Peyer's patch (tissue), 4 donors: ENCODE measurements at regions not wholly inside any gene's neighbourhood (a gene's known extent, or its start where the extent isn't known, plus 50 kb on each side); places are given as distances from the start of the nearest gene placed in this dataset.

Experiments used
- DNase-seq, 3 donors: peaks; one replicate each; pipeline ENCODE4 v3.0.0-alpha.2; 2017 to 2019
- H3K27ac ChIP-seq, 4 donors: fragments of 200-600 bp; sonication (generic); one replicate each; pipeline ENCODE4 v1.5.1; 2016 to 2019
- H3K27me3 ChIP-seq, 2 donors: fragments of 200-600 bp; sonication (generic); one replicate each; pipeline ENCODE4 v1.5.1; 2019
- H3K36me3 ChIP-seq, 3 donors: fragments of 200-600 bp; sonication (generic); one replicate each; pipeline ENCODE4 v1.5.1; 2016 to 2019
- H3K4me1 ChIP-seq, 4 donors: fragments of 200-600 bp; sonication (generic); one replicate each; pipeline ENCODE4 v1.5.1; 2016 to 2019
- H3K4me3 ChIP-seq, 4 donors: fragments of 200-600 bp; sonication (generic); 1 replicate in 3 of 4; 2 replicates in 1 of 4; pipeline ENCODE4 v1.5.1; 2016 to 2019; ENCODE audit warnings: mild to moderate bottlenecking in 1 of 4
- H3K9me3 ChIP-seq, 4 donors: fragments of 200-600 bp; sonication (generic); one replicate each; pipeline ENCODE4 v1.5.1; 2016 to 2019; ENCODE audit warnings: mild to moderate bottlenecking in 1 of 4
- POLR2A ChIP-seq, 2 donors: fragments of 450-650 bp; IDR thresholded peaks; one replicate each; pipeline ENCODE4 v1.5.1; 2017; ENCODE audit warnings: antibody characterized with exemption in 2 of 2, mild to moderate bottlenecking in 2 of 2, moderate library complexity in 2 of 2
- TF ChIP-seq, protein P1 (sequence below), 6 experiments: fragments of 450-650 bp in 4 of 6; fragments of 200-600 bp in 2 of 6; sonication (generic) in 1 of 6; IDR thresholded peaks; one replicate each; pipeline ENCODE4 v1.5.1; 2017 to 2019; ENCODE audit warnings: antibody characterized with exemption in 6 of 6, mild to moderate bottlenecking in 3 of 6, moderate library complexity in 1 of 6

DNA sequence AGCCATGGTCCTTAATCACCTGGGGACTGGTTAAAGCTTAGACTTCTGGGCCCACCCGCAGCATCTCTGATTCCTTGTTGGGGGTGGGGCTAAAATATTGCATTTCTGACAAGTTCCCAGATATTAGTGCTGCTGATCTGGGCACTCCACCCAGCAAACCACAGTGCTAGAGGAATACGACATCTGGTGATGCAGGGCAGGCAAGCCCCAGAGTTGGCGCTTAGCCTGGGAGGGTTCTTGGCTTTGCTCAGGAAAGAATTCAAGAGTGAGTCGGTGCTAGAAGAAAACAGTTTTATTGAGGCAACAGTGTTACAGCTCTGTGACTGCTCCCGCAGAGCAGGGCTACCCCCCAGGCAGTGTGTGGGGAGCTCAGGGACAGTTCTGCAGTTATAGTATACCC, 210.7 kb downstream of the TFAP2C start:
- H3K9me3 ChIP-seq, result no peaks in the 10 kb centered on the region
- no peak for TF ChIP-seq POLR2A (IDR thresholded peaks at IDR 0.05)
- no peaks in the 10 kb centered on the region for H3K36me3 ChIP-seq
- no peak for DNase-seq
- H3K4me1 ChIP-seq, result no peaks in the 10 kb centered on the region
- H3K4me3 ChIP-seq, result no peak overlapping the region
- H3K27ac ChIP-seq, result no peak overlapping the region
- no peaks in the 10 kb centered on the region for H3K27me3 ChIP-seq

DNA sequence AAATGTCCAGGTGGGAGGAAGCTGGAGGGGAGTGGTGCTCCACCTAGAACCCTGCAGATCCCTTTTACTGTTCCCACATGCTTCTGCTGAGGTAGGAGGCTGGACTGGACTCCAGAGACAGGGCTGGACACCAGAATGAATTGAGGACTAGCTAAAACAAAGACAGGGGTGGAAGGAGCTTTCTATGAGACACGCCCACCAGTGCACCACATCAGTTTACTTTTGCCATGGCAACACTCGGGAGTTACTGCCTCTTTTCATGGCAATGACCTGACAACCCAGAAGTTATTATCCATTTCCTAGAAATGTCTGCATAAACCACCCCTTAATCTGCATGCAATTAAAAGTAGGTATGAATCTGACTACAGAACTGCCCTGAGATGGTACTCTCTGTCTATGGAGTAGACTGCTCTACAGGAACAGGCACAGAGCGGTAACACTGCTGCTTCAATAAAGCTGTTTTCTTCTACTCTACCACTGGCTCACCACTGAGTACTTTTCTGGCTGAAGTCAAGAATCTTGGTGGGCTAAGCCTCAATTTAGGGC, 211.7 kb downstream of the TFAP2C start:
- Histone ChIP-seq H3K9me3 (no peaks in the 10 kb centered on the region), H3K4me1 (no peaks in the 10 kb centered on the region), H3K36me3 (no peaks in the 10 kb centered on the region), H3K27me3 (no peaks in the 10 kb centered on the region), H3K27ac (no peak overlapping the region), H3K4me3 (no peak overlapping the region)
- TF ChIP-seq, protein P1, sequence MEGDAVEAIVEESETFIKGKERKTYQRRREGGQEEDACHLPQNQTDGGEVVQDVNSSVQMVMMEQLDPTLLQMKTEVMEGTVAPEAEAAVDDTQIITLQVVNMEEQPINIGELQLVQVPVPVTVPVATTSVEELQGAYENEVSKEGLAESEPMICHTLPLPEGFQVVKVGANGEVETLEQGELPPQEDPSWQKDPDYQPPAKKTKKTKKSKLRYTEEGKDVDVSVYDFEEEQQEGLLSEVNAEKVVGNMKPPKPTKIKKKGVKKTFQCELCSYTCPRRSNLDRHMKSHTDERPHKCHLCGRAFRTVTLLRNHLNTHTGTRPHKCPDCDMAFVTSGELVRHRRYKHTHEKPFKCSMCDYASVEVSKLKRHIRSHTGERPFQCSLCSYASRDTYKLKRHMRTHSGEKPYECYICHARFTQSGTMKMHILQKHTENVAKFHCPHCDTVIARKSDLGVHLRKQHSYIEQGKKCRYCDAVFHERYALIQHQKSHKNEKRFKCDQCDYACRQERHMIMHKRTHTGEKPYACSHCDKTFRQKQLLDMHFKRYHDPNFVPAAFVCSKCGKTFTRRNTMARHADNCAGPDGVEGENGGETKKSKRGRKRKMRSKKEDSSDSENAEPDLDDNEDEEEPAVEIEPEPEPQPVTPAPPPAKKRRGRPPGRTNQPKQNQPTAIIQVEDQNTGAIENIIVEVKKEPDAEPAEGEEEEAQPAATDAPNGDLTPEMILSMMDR (IDR thresholded peaks at IDR 0.05), result no peak
- TF ChIP-seq POLR2A (IDR thresholded peaks at IDR 0.05), result no peak
- no peak for DNase-seq

DNA sequence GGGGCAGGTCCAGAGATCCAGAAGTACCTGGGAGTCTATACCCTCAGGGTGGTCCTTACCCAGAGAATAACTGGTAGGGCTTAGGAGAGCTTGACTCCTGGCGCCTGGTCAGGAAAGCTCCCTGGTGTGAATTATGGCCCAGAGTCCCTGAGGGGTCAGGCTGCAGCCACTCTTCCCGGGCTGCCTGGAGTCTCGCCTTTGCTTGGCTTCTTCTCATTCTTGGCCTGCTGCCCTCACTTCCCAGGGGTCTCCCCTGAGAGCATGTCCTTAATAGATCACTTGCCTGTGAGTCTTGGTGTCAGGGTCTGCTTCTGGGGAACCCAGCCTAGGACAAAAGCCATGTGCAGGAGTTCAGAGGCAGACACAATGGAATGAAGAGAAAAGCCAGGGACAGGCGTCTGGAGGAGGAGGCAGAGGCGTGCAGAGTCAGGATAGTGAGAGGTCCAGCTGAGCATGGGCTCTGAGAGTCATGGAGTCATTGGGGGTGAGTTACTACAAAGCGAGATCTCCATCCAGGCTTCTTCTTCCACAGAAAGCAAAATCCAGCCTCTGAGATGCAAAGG, 212.3 kb downstream of the TFAP2C start:
- no peaks in the 10 kb centered on the region for H3K4me1 ChIP-seq
- no peak overlapping the region for H3K4me3 ChIP-seq
- no peak for TF ChIP-seq POLR2A (IDR thresholded peaks at IDR 0.05)
- TF ChIP-seq, protein P1 (IDR thresholded peaks at IDR 0.05), result no peak
- no peak overlapping the region for H3K27ac ChIP-seq
- DNase-seq, result no peak
- H3K27me3 ChIP-seq, result no peaks in the 10 kb centered on the region
- H3K9me3 ChIP-seq, result no peaks in the 10 kb centered on the region
- no peaks in the 10 kb centered on the region for H3K36me3 ChIP-seq

GRCh38 chr20:56842056-56842455, 212.9 kb downstream of the TFAP2C start:
- no peak overlapping the region for H3K4me3 ChIP-seq
- H3K27ac ChIP-seq, result no peak overlapping the region
- no peaks in the 10 kb centered on the region for H3K27me3 ChIP-seq
- no peak for DNase-seq
- no peaks in the 10 kb centered on the region for H3K4me1 ChIP-seq
- H3K36me3 ChIP-seq, result no peaks in the 10 kb centered on the region
- H3K9me3 ChIP-seq, result no peaks in the 10 kb centered on the region
- TF ChIP-seq POLR2A (IDR thresholded peaks at IDR 0.05), result no peak
- TF ChIP-seq, protein P1 (IDR thresholded peaks at IDR 0.05), result no peak

- Histone ChIP-seq H3K36me3 (no peaks in the 10 kb centered on the region), H3K9me3 (no peaks in the 10 kb centered on the region), H3K4me1 (no peaks in the 10 kb centered on the region), H3K4me3 (no peak overlapping the region), H3K27me3 (no peaks in the 10 kb centered on the region), H3K27ac (no peak overlapping the region)
- DNase-seq, result no peak
- TF ChIP-seq, protein P1 (IDR thresholded peaks at IDR 0.05), result no peak
Observed at GRCh38 chr20:56843386-56843785, 214.3 kb downstream of the TFAP2C start.

- Histone ChIP-seq H3K4me3 (no peak overlapping the region), H3K27ac (no peak overlapping the region), H3K4me1 (no peaks in the 10 kb centered on the region), H3K36me3 (no peaks in the 10 kb centered on the region), H3K27me3 (no peaks in the 10 kb centered on the region), H3K9me3 (no peaks in the 10 kb centered on the region)
- TF ChIP-seq, protein P1 (IDR thresholded peaks at IDR 0.05), result no peak
- TF ChIP-seq POLR2A (IDR thresholded peaks at IDR 0.05), result no peak
- DNase-seq, result no peak
Observed at GRCh38 chr20:56843817-56844216, 214.7 kb downstream of the TFAP2C start.
